Activated CD8-positive, alpha-beta T cell treated with anti-CD3 and anti-CD28 coated beads, Interleukin-2, amount 10 ng/mL, durations not matched to agents 7 days and 5 days (primary cell): ENCODE measurements at regions not wholly inside any gene's neighbourhood (a gene's known extent, or its start where the extent isn't known, plus 50 kb on each side); places are given as distances from the start of the nearest gene placed in this dataset.

Experiments used
- ATAC-seq: fragments of 150-1000 bp; cut with Tn5 transposase; one replicate; pipeline ENCODE4 v1.10.0; 2021; ENCODE audit warnings: moderate library complexity
- CTCF ChIA-PET: fragments of 350-600 bp; sonication (Branson Sonifier 250); formaldehyde crosslinking; loops from one replicate; lab custom pipeline; 2021; ENCODE audit warnings: antibody characterized with exemption; lab: Charles Lee
- POLR2A ChIA-PET: fragments of 350-600 bp; sonication (Branson Sonifier 250); formaldehyde crosslinking; loops from one replicate; lab custom pipeline; 2021; ENCODE audit warnings: antibody characterized with exemption; lab: Charles Lee
- DNase-seq: peaks from one replicate; pipeline ENCODE4 v3.0.0-alpha.2; 2020
- H3K27ac Mint-ChIP-seq: one replicate; pipeline ENCODE4 v1.8.0; 2021; ENCODE audit warnings: mild to moderate bottlenecking, mixed read lengths
- H3K27me3 Mint-ChIP-seq: one replicate; pipeline ENCODE4 v1.8.0; 2021; ENCODE audit warnings: low read depth, mixed read lengths
- H3K36me3 Mint-ChIP-seq: one replicate; pipeline ENCODE4 v1.8.0; 2021; ENCODE audit warnings: low read depth, mixed read lengths
- H3K4me1 Mint-ChIP-seq: one replicate; pipeline ENCODE4 v1.8.0; 2021; ENCODE audit warnings: low read depth, mixed read lengths
- H3K4me3 Mint-ChIP-seq: one replicate; pipeline ENCODE4 v1.8.0; 2021; ENCODE audit warnings: mild to moderate bottlenecking, mixed read lengths
- H3K9me3 Mint-ChIP-seq: one replicate; pipeline ENCODE4 v1.8.0; 2022; ENCODE audit warnings: mixed read lengths; ENCODE audit not compliant: insufficient read depth

DNA sequence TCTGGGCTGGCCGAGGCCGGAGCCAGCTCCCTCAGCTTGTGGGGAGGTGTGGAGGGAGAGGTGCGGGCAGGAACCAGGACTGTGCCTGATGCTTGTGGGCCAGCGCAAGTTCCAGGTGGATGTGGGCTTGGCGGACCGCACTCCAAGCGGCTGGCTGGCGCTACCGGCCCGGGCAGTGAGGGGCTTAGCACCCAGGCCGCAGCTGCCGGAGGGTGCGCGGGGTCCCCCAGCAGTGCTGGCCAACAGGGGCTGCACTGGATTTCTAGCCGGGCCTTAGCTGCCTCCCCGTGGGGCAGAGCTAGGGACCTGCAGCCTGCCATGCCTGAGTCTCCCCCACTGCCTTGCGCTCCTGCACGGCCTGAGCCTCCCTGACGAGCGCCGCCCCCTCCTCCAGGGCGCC lies 242.8 kb downstream of the CCSER2 start:
- Mint-ChIP-seq H3K9me3 (no peaks in the 10 kb centered on the region), H3K27ac (no peak overlapping the region), H3K27me3 (peaks cover 7% of the 10 kb centered on the region), H3K36me3 (no peaks in the 10 kb centered on the region), H3K4me1 (no peaks in the 10 kb centered on the region), H3K4me3 (no peak overlapping the region)
- ATAC-seq (no peak), DNase-seq (no peak)
- ChIA-PET CTCF (no interaction called here), POLR2A (no interaction called here)

DNA sequence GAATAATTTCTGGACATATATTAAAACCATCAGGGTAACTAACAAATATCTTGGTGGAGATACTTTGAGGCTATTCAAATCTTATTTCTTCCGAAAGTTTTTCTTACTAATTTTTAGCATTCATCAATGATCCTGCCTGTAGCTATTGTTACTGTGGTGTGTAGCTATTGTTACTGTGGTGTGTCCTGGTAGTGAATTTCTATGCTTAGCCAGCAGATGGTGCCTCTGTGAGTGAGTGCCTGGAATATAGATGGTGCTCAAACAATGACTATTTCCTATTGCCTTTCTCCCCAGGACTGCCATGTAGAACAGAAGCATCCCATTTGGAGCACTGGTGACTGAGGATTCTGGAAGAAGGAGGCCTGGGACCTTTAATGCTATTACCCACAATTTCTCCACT lies 245.7 kb downstream of the CCSER2 start:
- no peak for DNase-seq
- peaks cover 5% of the 10 kb centered on the region for H3K27me3 Mint-ChIP-seq
- CTCF ChIA-PET: no interaction called here
- no peaks in the 10 kb centered on the region for H3K9me3 Mint-ChIP-seq
- no peak overlapping the region for H3K4me3 Mint-ChIP-seq
- no peaks in the 10 kb centered on the region for H3K4me1 Mint-ChIP-seq
- ATAC-seq: no peak
- no peak overlapping the region for H3K27ac Mint-ChIP-seq
- no peaks in the 10 kb centered on the region for H3K36me3 Mint-ChIP-seq
- POLR2A ChIA-PET: no interaction called here

GRCh38 chr10:84581976-84582375 lies 253.6 kb downstream of the CCSER2 start:
- ATAC-seq (no peak), DNase-seq (no peak)
- Mint-ChIP-seq H3K9me3 (no peaks in the 10 kb centered on the region), H3K27me3 (peaks cover 7% of the 10 kb centered on the region), H3K27ac (no peak overlapping the region), H3K36me3 (no peaks in the 10 kb centered on the region), H3K4me1 (no peaks in the 10 kb centered on the region), H3K4me3 (no peak overlapping the region)
- ChIA-PET POLR2A (no interaction called here), CTCF (no interaction called here)

DNA sequence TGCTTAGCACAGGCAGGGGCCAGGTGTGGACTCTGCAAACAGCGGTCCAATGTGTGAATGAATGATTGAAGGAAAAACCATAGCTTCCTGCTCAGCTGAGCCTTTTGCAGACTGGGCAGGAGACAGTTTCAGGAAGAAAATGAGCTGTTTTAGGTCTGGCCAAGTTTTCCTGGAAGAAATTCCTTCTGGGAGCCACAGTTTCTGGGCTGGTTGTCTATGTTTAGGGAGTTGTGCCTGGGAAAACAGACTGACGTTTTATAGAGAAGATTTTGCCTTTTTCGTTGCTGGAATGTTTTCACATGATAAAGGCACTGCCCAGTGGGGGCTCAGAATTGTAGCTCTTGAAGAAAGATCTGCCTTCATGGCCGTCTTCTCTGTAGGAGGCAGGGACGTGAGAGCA lies 255.1 kb downstream of the CCSER2 start:
- no peaks in the 10 kb centered on the region for H3K36me3 Mint-ChIP-seq
- no peak for DNase-seq
- ChIA-PET POLR2A (no interaction called here), CTCF (no interaction called here)
- H3K27me3 Mint-ChIP-seq: peaks cover 7% of the 10 kb centered on the region
- no peak overlapping the region for H3K4me3 Mint-ChIP-seq
- H3K4me1 Mint-ChIP-seq: no peaks in the 10 kb centered on the region
- no peak for ATAC-seq
- no peaks in the 10 kb centered on the region for H3K9me3 Mint-ChIP-seq
- no peak overlapping the region for H3K27ac Mint-ChIP-seq

GRCh38 chr10:84587789-84588188 lies 259.4 kb downstream of the CCSER2 start:
- POLR2A ChIA-PET: no interaction called here
- no peak overlapping the region for H3K27ac Mint-ChIP-seq
- no peak for DNase-seq
- H3K36me3 Mint-ChIP-seq: no peaks in the 10 kb centered on the region
- H3K4me1 Mint-ChIP-seq: no peaks in the 10 kb centered on the region
- no peak for ATAC-seq
- no peak overlapping the region for H3K4me3 Mint-ChIP-seq
- CTCF ChIA-PET: no interaction called here
- no peaks in the 10 kb centered on the region for H3K9me3 Mint-ChIP-seq
- H3K27me3 Mint-ChIP-seq: no peaks in the 10 kb centered on the region

DNA sequence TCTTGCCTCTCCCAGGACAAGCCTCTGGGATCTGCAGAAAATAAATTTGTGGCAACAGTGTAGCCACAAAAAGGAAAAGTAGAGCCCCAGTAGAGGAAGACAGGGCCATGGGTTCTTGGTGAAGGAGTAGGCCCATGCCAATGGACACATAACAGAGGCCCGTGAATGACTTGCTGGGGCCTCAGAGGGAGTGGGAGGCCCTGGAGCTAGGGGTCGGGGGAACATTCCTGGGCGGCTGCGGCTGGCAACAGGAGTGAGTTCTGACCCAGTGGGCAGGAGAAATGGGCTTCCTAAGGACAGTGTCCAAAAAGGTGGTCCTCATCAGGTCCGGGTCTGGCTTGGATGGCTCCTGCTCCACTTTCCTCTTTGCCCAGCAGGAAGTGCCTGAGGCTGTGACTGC lies 260.0 kb downstream of the CCSER2 start:
- no peak for DNase-seq
- Mint-ChIP-seq H3K36me3 (no peaks in the 10 kb centered on the region), H3K27ac (no peak overlapping the region), H3K9me3 (no peaks in the 10 kb centered on the region), H3K27me3 (no peaks in the 10 kb centered on the region), H3K4me3 (no peak overlapping the region), H3K4me1 (no peaks in the 10 kb centered on the region)
- no peak for ATAC-seq
- ChIA-PET POLR2A (no interaction called here), CTCF (no interaction called here)

DNA sequence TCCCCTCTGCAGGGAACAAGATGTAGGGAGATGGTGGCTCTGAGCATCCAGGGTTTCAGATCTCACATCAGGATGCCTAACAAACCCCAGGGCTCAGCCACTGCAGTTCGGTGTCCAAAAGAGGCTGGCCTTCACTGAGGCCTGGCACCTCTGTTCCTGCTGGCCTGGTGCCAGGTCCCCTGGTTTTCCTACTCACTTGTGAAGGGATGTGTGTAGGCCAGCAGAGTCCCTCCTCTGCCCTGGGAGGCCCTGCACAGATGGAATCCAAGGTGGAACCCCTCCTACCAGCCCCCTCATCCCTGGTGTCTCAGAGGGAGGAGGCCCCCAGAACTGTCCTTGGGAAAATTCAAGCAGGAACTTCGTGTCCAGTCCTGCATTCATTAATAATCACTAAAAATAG lies 260.6 kb downstream of the CCSER2 start:
- H3K27me3 Mint-ChIP-seq: no peaks in the 10 kb centered on the region
- ChIA-PET CTCF (no interaction called here), POLR2A (no interaction called here)
- H3K36me3 Mint-ChIP-seq: no peaks in the 10 kb centered on the region
- no peak overlapping the region for H3K4me3 Mint-ChIP-seq
- ATAC-seq (no peak), DNase-seq (no peak)
- H3K4me1 Mint-ChIP-seq: no peaks in the 10 kb centered on the region
- no peaks in the 10 kb centered on the region for H3K9me3 Mint-ChIP-seq
- no peak overlapping the region for H3K27ac Mint-ChIP-seq

GRCh38 chr10:84589526-84590205 lies 261.3 kb downstream of the CCSER2 start:
- H3K4me3 Mint-ChIP-seq: no peak overlapping the region
- H3K27me3 Mint-ChIP-seq: no peaks in the 10 kb centered on the region
- no peak overlapping the region for H3K27ac Mint-ChIP-seq
- ATAC-seq: no peak
- ChIA-PET POLR2A (no interaction called here), CTCF (no interaction called here)
- H3K9me3 Mint-ChIP-seq: no peaks in the 10 kb centered on the region
- no peaks in the 10 kb centered on the region for H3K4me1 Mint-ChIP-seq
- H3K36me3 Mint-ChIP-seq: no peaks in the 10 kb centered on the region
- DNase-seq: no peak

DNA sequence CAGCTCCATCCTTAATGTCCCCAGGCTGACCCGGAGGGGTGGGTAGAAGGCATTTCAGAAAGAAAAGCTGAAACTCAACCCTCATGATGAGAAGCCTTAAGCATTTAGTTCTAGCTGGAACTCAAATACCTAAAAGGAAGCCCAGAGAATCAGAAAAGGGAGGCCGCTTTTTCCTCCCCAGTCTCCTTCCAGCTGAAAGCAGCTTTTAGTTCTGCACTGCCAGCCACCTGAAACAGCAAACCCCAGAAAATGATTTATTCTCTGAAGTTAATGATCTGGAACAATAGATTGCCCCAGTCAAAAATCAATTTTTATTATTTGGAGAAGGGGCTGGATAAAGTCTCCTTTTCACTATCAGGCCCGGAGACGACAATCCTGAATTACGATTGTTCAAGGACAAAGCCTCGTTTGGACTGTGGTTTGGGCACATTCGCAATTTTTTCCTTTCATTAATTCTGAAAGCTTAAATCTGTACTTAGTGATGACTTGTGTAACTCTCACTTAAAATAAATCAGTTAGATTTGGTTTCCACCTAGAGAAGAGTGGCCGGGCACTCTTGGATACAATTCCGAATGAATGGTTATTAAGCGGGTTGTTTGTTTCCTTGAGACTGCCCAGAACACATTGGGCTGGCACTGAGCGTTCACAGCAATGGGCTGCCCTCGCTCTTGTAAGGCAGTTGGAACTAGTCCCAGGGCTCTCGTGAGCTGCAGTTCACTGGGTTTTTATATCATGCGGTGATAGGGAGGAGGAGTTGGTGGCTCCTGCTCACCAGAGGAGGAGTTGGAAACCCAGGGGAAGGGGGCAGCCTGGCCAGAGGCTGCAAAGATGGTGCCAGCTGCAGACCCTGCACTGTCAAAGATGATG lies 262.2 kb downstream of the CCSER2 start:
- ChIA-PET POLR2A (no interaction called here), CTCF (no interaction called here)
- ATAC-seq (no peak), DNase-seq (no peak)
- Mint-ChIP-seq H3K4me1 (no peaks in the 10 kb centered on the region), H3K36me3 (no peaks in the 10 kb centered on the region), H3K27me3 (no peaks in the 10 kb centered on the region), H3K27ac (no peak overlapping the region), H3K9me3 (no peaks in the 10 kb centered on the region), H3K4me3 (no peak overlapping the region)

DNA sequence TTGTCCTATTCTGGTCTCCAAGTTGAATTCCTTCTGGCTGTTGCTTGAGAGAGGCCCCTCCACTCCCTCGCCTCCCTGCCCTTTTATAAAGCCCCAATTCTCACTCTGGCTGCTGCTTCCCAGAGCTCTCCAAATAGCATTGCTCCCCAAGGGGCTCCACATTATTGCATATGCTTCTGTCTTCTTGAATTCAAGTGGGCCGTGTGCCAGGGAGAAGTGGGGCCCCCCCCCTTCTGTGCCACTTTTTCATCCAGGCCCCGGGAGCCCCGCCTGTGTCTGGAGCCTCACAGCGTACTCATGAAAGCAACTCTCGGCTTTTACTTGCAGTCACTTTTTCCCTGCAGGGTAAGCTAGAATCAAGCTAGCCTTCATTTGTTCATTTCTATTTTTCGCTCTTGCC lies 265.1 kb downstream of the CCSER2 start:
- DNase-seq: no peak
- Mint-ChIP-seq H3K36me3 (no peaks in the 10 kb centered on the region), H3K27me3 (no peaks in the 10 kb centered on the region), H3K4me1 (no peaks in the 10 kb centered on the region), H3K4me3 (no peak overlapping the region), H3K27ac (no peak overlapping the region), H3K9me3 (no peaks in the 10 kb centered on the region)
- ATAC-seq: no peak
- ChIA-PET CTCF (no interaction called here), POLR2A (no interaction called here)

DNA sequence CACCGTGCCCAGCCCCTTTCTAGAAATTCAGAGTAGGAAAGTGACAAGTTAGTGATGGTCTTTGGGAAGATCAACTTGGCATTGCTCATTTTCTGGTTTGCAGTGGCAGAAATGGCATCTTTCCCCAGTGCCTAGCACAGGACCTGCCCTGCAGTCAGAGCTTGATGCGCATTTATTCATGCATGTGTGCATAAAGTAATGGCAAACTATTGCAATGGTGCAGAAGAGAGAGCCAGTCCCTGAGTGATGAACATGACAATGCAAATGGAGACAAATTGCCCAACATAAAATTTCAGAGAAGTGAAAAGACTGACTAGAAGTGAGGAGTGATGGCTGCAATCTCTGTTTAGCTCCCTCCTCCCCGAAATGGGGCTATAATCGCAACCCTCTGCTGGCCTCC lies 268.2 kb downstream of the CCSER2 start:
- no peak for ATAC-seq
- ChIA-PET POLR2A (no interaction called here), CTCF (no interaction called here)
- no peaks in the 10 kb centered on the region for H3K9me3 Mint-ChIP-seq
- no peak overlapping the region for H3K27ac Mint-ChIP-seq
- no peaks in the 10 kb centered on the region for H3K4me1 Mint-ChIP-seq
- no peaks in the 10 kb centered on the region for H3K36me3 Mint-ChIP-seq
- no peak for DNase-seq
- no peak overlapping the region for H3K4me3 Mint-ChIP-seq
- no peaks in the 10 kb centered on the region for H3K27me3 Mint-ChIP-seq

- Mint-ChIP-seq H3K27me3 (no peaks in the 10 kb centered on the region), H3K36me3 (no peaks in the 10 kb centered on the region), H3K27ac (no peak overlapping the region), H3K4me1 (no peaks in the 10 kb centered on the region), H3K9me3 (no peaks in the 10 kb centered on the region), H3K4me3 (no peak overlapping the region)
- ATAC-seq (no peak), DNase-seq (no peak)
- POLR2A ChIA-PET: no interaction called here
- CTCF ChIA-PET: no interaction called here
These were observed 270.9 kb downstream of the CCSER2 start for GRCh38 chr10:84599254-84599653.
